Lung (tissue), 11 donors: ENCODE measurements at regions not wholly inside any gene's neighbourhood (a gene's known extent, or its start where the extent isn't known, plus 50 kb on each side); places are given as distances from the start of the nearest gene placed in this dataset.

Experiments used
- ATAC-seq: fragments of 200-7000 bp; cut with Tn5 transposase; one replicate; pipeline ENCODE4 v1.9.1; 2020; ENCODE audit warnings: moderate number of reproducible peaks; ENCODE audit not compliant: insufficient read depth, low FRiP score
- DNase-seq, 3 donors: peaks; one replicate each; pipeline ENCODE4 v3.0.0-alpha.2; 2013 to 2017
- H3K27ac ChIP-seq, 2 donors: one replicate each; pipeline ENCODE4 v1.5.1; 2013; ENCODE audit warnings: mild to moderate bottlenecking in 2 of 2, moderate library complexity in 2 of 2, control low read depth in 1 of 2, inconsistent platforms in 1 of 2, low read depth in 1 of 2, low read length in 1 of 2
- H3K27me3 ChIP-seq, 3 donors: one replicate each; pipeline ENCODE4 v1.5.1; 2013; ENCODE audit warnings: low read length in 2 of 3; ENCODE audit not compliant: control insufficient read depth in 3 of 3, insufficient read depth in 3 of 3
- H3K36me3 ChIP-seq, 4 donors: one replicate each; pipeline ENCODE4 v1.5.1; 2013; ENCODE audit warnings: low read length in 4 of 4, mild to moderate bottlenecking in 1 of 4, moderate library complexity in 1 of 4; ENCODE audit not compliant: control insufficient read depth in 4 of 4, insufficient read depth in 4 of 4
- H3K4me1 ChIP-seq, 5 donors: one replicate each; pipeline ENCODE4 v1.5.1; 2013; ENCODE audit warnings: low read length in 5 of 5, mild to moderate bottlenecking in 2 of 5, moderate library complexity in 1 of 5; ENCODE audit not compliant: control insufficient read depth in 5 of 5, insufficient read depth in 5 of 5
- H3K4me3 ChIP-seq: one replicate; pipeline ENCODE4 v1.5.1; 2013; ENCODE audit warnings: mild to moderate bottlenecking, control low read depth, moderate library complexity
- H3K9ac ChIP-seq, 2 donors: one replicate each; pipeline ENCODE4 v1.5.1; 2013; ENCODE audit warnings: low read length in 2 of 2, control low read depth in 1 of 2; ENCODE audit not compliant: insufficient read depth in 1 of 2
- H3K9me3 ChIP-seq, 4 donors: one replicate each; pipeline ENCODE4 v1.5.1; 2013; ENCODE audit warnings: low read length in 3 of 4, mild to moderate bottlenecking in 1 of 4, moderate library complexity in 1 of 4; ENCODE audit not compliant: control insufficient read depth in 4 of 4, insufficient read depth in 3 of 4
- CTCF ChIP-seq: IDR thresholded peaks from 2 replicates; pipeline ENCODE4 v1.5.1; 2012; ENCODE audit warnings: mild to moderate bottlenecking; ENCODE audit errors: control extremely low read depth, extremely low read depth
- WGBS, 2 donors: extraction: QIAGEN DNeasy Blood & Tissue Kit; methylation state at CpG; one replicate each; pipeline ENCODE4 v1.1.7; 2013; 5-methylcytosine and 5-hydroxymethylcytosine counted together
- donor health status: control.
- donor health status: control.
- donor health status: Bipolar disorder and iron deficiency.
- donor health status: healthy.
- donor health status: DM: yes; HTN: yes; CAD: no.

DNA sequence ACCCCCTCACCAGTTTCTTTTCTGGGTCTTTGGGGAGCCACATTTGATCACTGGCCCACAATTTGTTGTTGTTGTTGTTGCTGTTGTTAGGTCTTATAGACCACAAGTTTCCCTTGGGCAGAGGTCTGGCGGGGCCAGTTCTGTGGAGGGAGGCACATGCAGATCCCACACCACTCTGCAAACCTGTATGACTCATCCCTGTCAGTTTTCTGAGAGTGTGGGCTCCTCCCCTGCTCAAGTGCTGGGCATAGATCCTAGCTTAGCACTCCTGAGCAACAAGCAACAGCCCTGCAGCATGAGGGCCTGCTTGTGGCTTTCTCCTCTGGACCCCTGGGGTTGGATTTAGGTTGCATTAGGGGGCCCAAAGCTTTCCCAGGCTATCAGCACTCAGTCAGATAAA, 411.1 kb upstream of the HTR1E start:
- ATAC-seq (no peak), DNase-seq (no peak)
- H3K4me1 ChIP-seq = no peaks in the 10 kb centered on the region
- H3K9ac ChIP-seq = no peak overlapping the region
- H3K27me3 ChIP-seq = no peaks in the 10 kb centered on the region
- 0 to 50% methylated on average over 1 of the region's 1 CpG for WGBS, 2 donors
- no peak overlapping the region for H3K27ac ChIP-seq
- TF ChIP-seq CTCF = no peak
- no peak overlapping the region for H3K4me3 ChIP-seq
- H3K9me3 ChIP-seq = peaks cover 0 to 8% (median 5%) of the 10 kb centered on the region in 4 donors
- H3K36me3 ChIP-seq = no peaks in the 10 kb centered on the region

DNA sequence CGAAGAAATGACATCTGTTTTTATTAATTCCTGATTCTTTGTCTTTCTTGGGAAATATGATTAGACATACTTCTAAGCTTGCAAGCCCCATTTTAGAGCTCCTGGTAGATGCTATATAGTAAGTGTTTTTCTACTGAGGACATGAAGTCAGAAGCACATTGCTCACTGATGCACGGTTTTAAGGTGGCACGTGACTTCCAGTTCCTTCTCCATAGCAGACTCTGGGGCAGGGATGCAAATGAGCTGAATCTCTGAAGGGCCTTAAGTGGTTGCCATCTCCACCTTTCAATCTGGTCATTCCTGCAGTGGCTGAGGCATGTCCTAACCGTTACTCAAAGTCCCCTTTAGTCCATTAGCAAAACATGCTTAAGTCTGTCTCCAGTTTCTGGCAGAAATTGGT, 421.2 kb upstream of the HTR1E start:
- no peak for TF ChIP-seq CTCF
- no peak overlapping the region for H3K4me3 ChIP-seq
- DNase-seq (no peak), ATAC-seq (no peak)
- H3K9ac ChIP-seq = no peak overlapping the region
- no peaks in the 10 kb centered on the region for H3K27me3 ChIP-seq
- H3K36me3 ChIP-seq = no peaks in the 10 kb centered on the region
- no peaks in the 10 kb centered on the region for H3K4me1 ChIP-seq
- 75% methylated on average over 4 of the region's 4 CpGs for WGBS, 2 donors
- no peak overlapping the region for H3K27ac ChIP-seq
- H3K9me3 ChIP-seq = peaks cover 0 to 4% (median 2%) of the 10 kb centered on the region in 4 donors

GRCh38 chr6:86511962-86512361, 425.4 kb upstream of the HTR1E start:
- no peak overlapping the region for H3K9ac ChIP-seq
- no peak overlapping the region for H3K4me3 ChIP-seq
- H3K27ac ChIP-seq = no peak overlapping the region
- ATAC-seq = no peak
- TF ChIP-seq CTCF = no peak
- no peak for DNase-seq
- peaks cover 0 to 4% (median 1%) of the 10 kb centered on the region in 4 donors for H3K9me3 ChIP-seq
- H3K4me1 ChIP-seq = no peaks in the 10 kb centered on the region
- no peaks in the 10 kb centered on the region for H3K36me3 ChIP-seq
- no peaks in the 10 kb centered on the region for H3K27me3 ChIP-seq

DNA sequence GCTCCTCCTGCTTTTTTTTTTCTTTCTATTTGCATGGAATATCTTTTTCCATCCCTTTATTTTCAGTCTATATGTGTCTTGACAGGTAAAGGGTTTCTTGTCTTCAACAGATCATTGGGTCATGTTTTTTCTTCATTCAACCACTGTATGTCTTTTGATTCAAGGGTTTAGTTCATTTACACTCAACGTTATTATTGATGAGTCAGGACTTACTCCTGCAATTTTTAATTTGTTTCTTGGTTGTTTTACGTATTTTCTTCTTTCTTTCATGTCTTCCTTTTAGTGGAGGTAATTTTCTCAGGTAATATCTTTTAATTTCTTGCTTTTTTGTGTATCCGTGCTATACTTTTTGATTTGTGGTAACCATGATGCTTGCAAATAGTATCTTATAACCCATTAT, 429.1 kb upstream of the HTR1E start:
- H3K9ac ChIP-seq = no peak overlapping the region
- no peaks in the 10 kb centered on the region for H3K36me3 ChIP-seq
- no peaks in the 10 kb centered on the region for H3K4me1 ChIP-seq
- WGBS, 2 donors = 76% methylated on average over 3 of the region's 3 CpGs
- H3K27ac ChIP-seq = no peak overlapping the region
- H3K4me3 ChIP-seq = no peak overlapping the region
- DNase-seq = no peak
- no peak for ATAC-seq
- H3K9me3 ChIP-seq = peaks cover 0 to 3% (median 0%) of the 10 kb centered on the region in 4 donors
- no peaks in the 10 kb centered on the region for H3K27me3 ChIP-seq
- no peak for TF ChIP-seq CTCF
